OCI-LY7 (cell line): ENCODE measurements at regions not wholly inside any gene's neighbourhood (a gene's known extent, or its start where the extent isn't known, plus 50 kb on each side); places are given as distances from the start of the nearest gene placed in this dataset.
"Not testable (repeated sequence)": the region's sequence is repeated elsewhere in the genome, so short reads cannot be mapped to it uniquely, and the experiment has no call there.

Experiments
- BruUV-seq: library from RNA; stranded (reverse); fragments of 400-500 nt; replicated peaks from 2 replicates; lab custom pipeline; 2021; lab: Mats Ljungman, UMichigan
- CTCF ChIA-PET: fragments of 300-600 bp; sonication (Branson Sonifier 250); formaldehyde crosslinking; loops from one replicate; lab custom pipeline; 2022; ENCODE audit warnings: antibody characterized with exemption; ENCODE audit not compliant: unreplicated experiment; lab: Charles Lee
- POLR2A ChIA-PET: fragments of 300-600 bp; sonication (Branson Sonifier 250); formaldehyde crosslinking; loops from one replicate; lab custom pipeline; 2022; ENCODE audit warnings: antibody characterized with exemption; lab: Charles Lee
- DNase-seq: peaks from one replicate; pipeline ENCODE4 v3.0.0-alpha.2; 2015; ENCODE audit warnings: low spot score
- H2AFZ ChIP-seq: fragments of 200-600 bp; sonication (generic), shearing (Covaris generic); 2 replicates; pipeline ENCODE4 v1.6.1; 2014; ENCODE audit warnings: mild to moderate bottlenecking, antibody characterized with exemption, low read length, moderate library complexity
- H3K27ac ChIP-seq: fragments of 200-600 bp; sonication (generic); 2 replicates; pipeline ENCODE4 v1.5.1; 2014; ENCODE audit warnings: mixed run types, low read depth, mild to moderate bottlenecking, moderate library complexity, low read length, inconsistent platforms; ENCODE audit not compliant: poor library complexity, severe bottlenecking
- H3K36me3 ChIP-seq: fragments of 200-600 bp; sonication (generic); 2 replicates; pipeline ENCODE4 v1.6.1; 2014; ENCODE audit warnings: mild to moderate bottlenecking, antibody characterized with exemption, low read length, moderate library complexity, mixed read lengths; ENCODE audit not compliant: insufficient read depth
- H3K4me1 ChIP-seq: fragments of 200-600 bp; sonication (generic); 2 replicates; pipeline ENCODE4 v1.5.1; 2014; ENCODE audit warnings: mild to moderate bottlenecking, low read length; ENCODE audit not compliant: insufficient read depth, poor library complexity, severe bottlenecking
- H3K4me2 ChIP-seq: fragments of 200-600 bp; sonication (generic); 2 replicates; pipeline ENCODE4 v1.6.1; 2014; ENCODE audit warnings: mild to moderate bottlenecking, low read length
- H3K4me3 ChIP-seq: fragments of 200-600 bp; sonication (generic); 2 replicates; pipeline ENCODE4 v1.5.1; 2014; ENCODE audit warnings: mild to moderate bottlenecking, low read depth, low read length; ENCODE audit not compliant: poor library complexity, severe bottlenecking
- H3K79me2 ChIP-seq: fragments of 200-600 bp; sonication (generic); 2 replicates; pipeline ENCODE4 v1.6.1; 2016; ENCODE audit warnings: low read depth, mild to moderate bottlenecking, low read length, moderate library complexity, mixed read lengths; ENCODE audit not compliant: insufficient read depth
- H3K9me2 ChIP-seq: fragments of 200-600 bp; sonication (generic); 2 replicates; pipeline ENCODE4 v1.6.1; 2016; ENCODE audit warnings: mild to moderate bottlenecking, low read length, mixed read lengths; ENCODE audit not compliant: insufficient read depth
- H3K9me3 ChIP-seq: fragments of 200-600 bp; sonication (generic); 2 replicates; pipeline ENCODE4 v1.6.1; 2014; ENCODE audit warnings: mild to moderate bottlenecking, mixed run types, low read length, mixed read lengths
- H4K20me1 ChIP-seq: fragments of 200-600 bp; sonication (generic); 2 replicates; pipeline ENCODE4 v1.6.1; 2014; ENCODE audit warnings: mild to moderate bottlenecking, antibody characterized with exemption, low read length, moderate library complexity, mixed read lengths; ENCODE audit not compliant: insufficient read depth
- CTCF ChIP-seq: fragments of 200-600 bp; sonication (generic); conservative IDR thresholded peaks from 2 replicates; pipeline ENCODE4 v1.5.1; 2014; ENCODE audit warnings: mild to moderate bottlenecking, antibody characterized with exemption, low read length, moderate library complexity, mixed read lengths
- EZH2phosphoT487 ChIP-seq: fragments of 200-600 bp; sonication (generic); IDR thresholded peaks from 2 replicates; pipeline ENCODE4 v1.6.1; 2018; ENCODE audit warnings: low read depth, borderline replicate concordance, mild to moderate bottlenecking, mixed run types, antibody characterized with exemption, low read length, moderate library complexity, mixed read lengths
- intact Hi-C: fragments of 100-400 bp; cut with micrococcal nuclease; formaldehyde crosslinking; loops from one replicate; pipeline ENCODE4 v1.10.0; 2022; ENCODE audit not compliant: unreplicated experiment

GRCh38 chr7:110421490-110422241 lies 669.3 kb upstream of the LRRN3 start:
- H3K27ac ChIP-seq, result no peak overlapping the region
- no peak for DNase-seq
- H3K4me1 ChIP-seq, result no peaks in the 10 kb centered on the region
- BruUV-seq, result no TSS peak
- H4K20me1 ChIP-seq, result no peaks in the 10 kb centered on the region
- no peaks in the 10 kb centered on the region for H3K9me3 ChIP-seq
- H3K4me3 ChIP-seq, result no peak overlapping the region
- no peak overlapping the region for H3K4me2 ChIP-seq
- CTCF ChIA-PET, result no interaction called here
- no peak overlapping the region for H2AFZ ChIP-seq
- POLR2A ChIA-PET, result interaction anchor here (0.6 kb wide), 1 partner anchor 1661 kb away, joined by 3 read pairs; no protein-coding TSS in a partner anchor
- H3K79me2 ChIP-seq, result no peaks in the 10 kb centered on the region
- H3K9me2 ChIP-seq, result no peaks in the 10 kb centered on the region
- H3K36me3 ChIP-seq, result no peaks in the 10 kb centered on the region
- TF ChIP-seq CTCF, result no peak
- TF ChIP-seq EZH2phosphoT487, result no peak
- intact Hi-C loops, result no loop called here

DNA sequence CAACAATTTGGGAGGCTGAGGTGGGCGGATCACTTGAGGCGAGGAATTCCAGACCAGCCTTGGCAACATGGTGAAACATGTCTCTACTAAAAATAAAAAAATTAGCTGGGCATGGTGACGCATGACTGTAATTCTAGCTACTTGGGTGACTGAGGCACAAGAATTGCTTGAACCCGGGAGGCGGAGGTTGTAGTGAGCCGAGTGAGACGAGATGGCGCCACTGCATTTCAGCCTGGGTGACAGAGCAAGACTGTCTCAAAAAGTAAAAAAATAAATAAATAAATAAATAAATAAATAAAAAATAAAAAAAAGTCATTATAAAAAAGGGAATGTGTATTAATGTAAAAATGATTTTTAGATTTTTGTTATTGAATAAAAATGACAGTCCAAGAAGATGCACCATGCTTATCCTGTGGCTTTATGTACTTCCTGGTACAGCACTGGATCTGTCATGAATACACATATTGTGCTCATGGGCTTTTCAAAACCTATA lies 658.8 kb upstream of the LRRN3 start:
- DNase-seq, result no peak
- intact Hi-C loops, result no loop called here
- Histone ChIP-seq H2AFZ (no peak overlapping the region), H3K79me2 (no peaks in the 10 kb centered on the region), H3K4me1 (no peaks in the 10 kb centered on the region), H3K4me2 (no peak overlapping the region), H3K9me2 (no peaks in the 10 kb centered on the region), H3K36me3 (no peaks in the 10 kb centered on the region), H3K4me3 (no peak overlapping the region), H4K20me1 (no peaks in the 10 kb centered on the region), H3K27ac (no peak overlapping the region), H3K9me3 (no peaks in the 10 kb centered on the region)
- ChIA-PET POLR2A (no interaction called here), CTCF (no interaction called here)
- BruUV-seq, result no TSS peak
- TF ChIP-seq EZH2phosphoT487, result no peak
- TF ChIP-seq CTCF, result no peak

GRCh38 chr7:110438926-110439325 lies 652.0 kb upstream of the LRRN3 start:
- H3K9me3 ChIP-seq, H3K79me2 ChIP-seq, POLR2A ChIA-PET, H4K20me1 ChIP-seq, H3K4me3 ChIP-seq, DNase-seq, H3K4me1 ChIP-seq, H3K4me2 ChIP-seq, intact Hi-C loops, H3K9me2 ChIP-seq, H3K36me3 ChIP-seq, H3K27ac ChIP-seq, BruUV-seq, H2AFZ ChIP-seq, CTCF ChIA-PET: not testable (repeated sequence)
